SK-N-SH treated with all-trans-retinoic acid at 6 μM for 48 hours (cell line): ENCODE measurements at regions not wholly inside any gene's neighbourhood (a gene's known extent, or its start where the extent isn't known, plus 50 kb on each side); places are given as distances from the start of the nearest gene placed in this dataset.

Experiments
- ATAC-seq: fragments of 200-7000 bp; cut with Tn5 transposase; 3 replicates; pipeline ENCODE4 v1.9.1; 2020; ENCODE audit warnings: mild to moderate bottlenecking, moderate library complexity
- ARNTL ChIP-seq: fragments of 450-650 bp; formaldehyde crosslinking; IDR thresholded peaks from 2 replicates; pipeline ENCODE4 v1.5.0; 2020; ENCODE audit warnings: low read depth, mild to moderate bottlenecking, moderate library complexity, borderline replicate concordance
- BACH2 ChIP-seq: fragments of 250-450 bp; sonication (Bioruptor Pico); IDR thresholded peaks from 2 replicates; pipeline ENCODE4 v1.9.0; 2021; ENCODE audit warnings: mild to moderate bottlenecking, borderline replicate concordance
- CSDC2 ChIP-seq: fragments of 250-450 bp; sonication (Bioruptor Pico); IDR thresholded peaks from 2 replicates; pipeline ENCODE4 v1.5.0; 2020; ENCODE audit warnings: mild to moderate bottlenecking, moderate library complexity
- ESRRG ChIP-seq: fragments of 250-450 bp; sonication (Bioruptor Pico); IDR thresholded peaks from 2 replicates; pipeline ENCODE4 v1.6.1; 2021; ENCODE audit warnings: mild to moderate bottlenecking
- GLIS3 ChIP-seq: fragments of 250-450 bp; sonication (Bioruptor Pico); IDR thresholded peaks from 2 replicates; pipeline ENCODE4 v1.5.0; 2020; ENCODE audit warnings: mild to moderate bottlenecking, moderate library complexity
- ISL1 ChIP-seq: fragments of 250-450 bp; sonication (Bioruptor Pico); IDR thresholded peaks from 2 replicates; pipeline ENCODE4 v2.1.2; 2022; ENCODE audit warnings: mild to moderate bottlenecking, moderate library complexity
- OSR1 ChIP-seq: fragments of 250-450 bp; sonication (Bioruptor Pico); IDR thresholded peaks from 2 replicates; pipeline ENCODE4 v1.8.0; 2022; ENCODE audit warnings: moderate library complexity, mild to moderate bottlenecking, inconsistent platforms
- PPARA ChIP-seq: fragments of 250-450 bp; sonication (Bioruptor Pico); IDR thresholded peaks from 2 replicates; pipeline ENCODE4 v1.5.0; 2020; ENCODE audit warnings: mild to moderate bottlenecking, borderline replicate concordance
- RARB ChIP-seq: fragments of 250-450 bp; sonication (Bioruptor Pico); IDR thresholded peaks from 2 replicates; pipeline ENCODE4 v1.8.0; 2021; ENCODE audit warnings: mild to moderate bottlenecking, moderate library complexity
- SNAI2 ChIP-seq: fragments of 250-450 bp; sonication (Bioruptor Pico); IDR thresholded peaks from 2 replicates; pipeline ENCODE4 v1.5.0; 2020; ENCODE audit warnings: mild to moderate bottlenecking, moderate library complexity
- TCF4 ChIP-seq: fragments of 250-450 bp; sonication (Bioruptor Pico); IDR thresholded peaks from 2 replicates; pipeline ENCODE4 v1.8.0; 2021; ENCODE audit warnings: mild to moderate bottlenecking, moderate library complexity, borderline replicate concordance
- TOX ChIP-seq: fragments of 250-450 bp; sonication (Bioruptor Pico); IDR thresholded peaks from 2 replicates; pipeline ENCODE4 v1.8.0; 2021; ENCODE audit warnings: mild to moderate bottlenecking, moderate library complexity, borderline replicate concordance
- ZFP3 ChIP-seq: fragments of 250-450 bp; sonication (Bioruptor Pico); IDR thresholded peaks from 2 replicates; pipeline ENCODE4 v1.5.0; 2020; ENCODE audit warnings: mild to moderate bottlenecking, moderate library complexity
- ZFP30 ChIP-seq: fragments of 450-650 bp; formaldehyde crosslinking; IDR thresholded peaks from 2 replicates; pipeline ENCODE4 v1.5.0; 2022; ENCODE audit warnings: mild to moderate bottlenecking, moderate library complexity
- ZNF565 ChIP-seq: fragments of 450-650 bp; formaldehyde crosslinking; conservative IDR thresholded peaks from 2 replicates; pipeline ENCODE4 v1.5.0; 2020; ENCODE audit warnings: low read depth, mild to moderate bottlenecking, moderate library complexity
- ZNF70 ChIP-seq: fragments of 450-650 bp; formaldehyde crosslinking; IDR thresholded peaks from 2 replicates; pipeline ENCODE4 v1.5.0; 2020; ENCODE audit warnings: mild to moderate bottlenecking, moderate library complexity
- ZNF8 ChIP-seq: fragments of 450-650 bp; formaldehyde crosslinking; IDR thresholded peaks from 2 replicates; pipeline ENCODE4 v1.5.0; 2020; ENCODE audit warnings: mild to moderate bottlenecking, moderate library complexity
- TF ChIP-seq, protein P1 (sequence below): fragments of 250-450 bp; sonication (Bioruptor Pico); IDR thresholded peaks from 2 replicates; pipeline ENCODE4 v1.5.1; 2021; ENCODE audit warnings: mild to moderate bottlenecking, moderate library complexity
- TF ChIP-seq, protein P2 (sequence below): fragments of 250-450 bp; sonication (Bioruptor Pico); IDR thresholded peaks from 2 replicates; pipeline ENCODE4 v1.5.1; 2020; ENCODE audit warnings: low read depth, mild to moderate bottlenecking, moderate library complexity
- TF ChIP-seq, protein P3 (sequence below): fragments of 250-450 bp; sonication (Bioruptor Pico); IDR thresholded peaks from 2 replicates; pipeline ENCODE4 v1.5.0; 2020; ENCODE audit warnings: mild to moderate bottlenecking, moderate library complexity
- TF ChIP-seq, protein P4 (sequence below): fragments of 250-450 bp; sonication (Bioruptor Pico); IDR thresholded peaks from 2 replicates; pipeline ENCODE4 v1.8.0; 2021; ENCODE audit warnings: low read depth, mild to moderate bottlenecking, moderate library complexity, borderline replicate concordance

DNA sequence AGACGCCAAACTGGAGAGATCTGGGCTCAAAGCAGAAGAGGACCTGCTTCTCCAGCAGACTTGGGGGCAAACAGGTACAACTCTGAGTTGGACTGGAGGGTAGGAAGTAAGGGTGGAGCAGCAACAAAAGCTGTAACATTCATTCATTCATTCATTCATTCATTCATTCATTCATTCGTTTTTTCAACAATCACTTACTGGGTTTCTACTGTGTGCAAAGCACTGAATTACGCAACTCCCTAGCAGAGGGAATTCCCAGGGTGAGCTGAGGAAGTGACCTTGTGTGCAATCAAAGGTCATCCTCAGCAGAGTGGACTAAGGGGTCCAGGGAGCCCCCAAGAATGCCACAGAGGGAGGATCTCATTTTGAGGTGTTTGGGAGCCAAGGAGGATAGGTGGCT is 231.1 kb upstream of the SDK2 start:
- TF ChIP-seq, protein P1, sequence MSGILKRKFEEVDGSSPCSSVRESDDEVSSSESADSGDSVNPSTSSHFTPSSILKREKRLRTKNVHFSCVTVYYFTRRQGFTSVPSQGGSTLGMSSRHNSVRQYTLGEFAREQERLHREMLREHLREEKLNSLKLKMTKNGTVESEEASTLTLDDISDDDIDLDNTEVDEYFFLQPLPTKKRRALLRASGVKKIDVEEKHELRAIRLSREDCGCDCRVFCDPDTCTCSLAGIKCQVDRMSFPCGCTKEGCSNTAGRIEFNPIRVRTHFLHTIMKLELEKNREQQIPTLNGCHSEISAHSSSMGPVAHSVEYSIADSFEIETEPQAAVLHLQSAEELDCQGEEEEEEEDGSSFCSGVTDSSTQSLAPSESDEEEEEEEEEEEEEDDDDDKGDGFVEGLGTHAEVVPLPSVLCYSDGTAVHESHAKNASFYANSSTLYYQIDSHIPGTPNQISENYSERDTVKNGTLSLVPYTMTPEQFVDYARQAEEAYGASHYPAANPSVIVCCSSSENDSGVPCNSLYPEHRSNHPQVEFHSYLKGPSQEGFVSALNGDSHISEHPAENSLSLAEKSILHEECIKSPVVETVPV (CRISPR knock-in tag), result no peak
- TF ChIP-seq, protein P2, sequence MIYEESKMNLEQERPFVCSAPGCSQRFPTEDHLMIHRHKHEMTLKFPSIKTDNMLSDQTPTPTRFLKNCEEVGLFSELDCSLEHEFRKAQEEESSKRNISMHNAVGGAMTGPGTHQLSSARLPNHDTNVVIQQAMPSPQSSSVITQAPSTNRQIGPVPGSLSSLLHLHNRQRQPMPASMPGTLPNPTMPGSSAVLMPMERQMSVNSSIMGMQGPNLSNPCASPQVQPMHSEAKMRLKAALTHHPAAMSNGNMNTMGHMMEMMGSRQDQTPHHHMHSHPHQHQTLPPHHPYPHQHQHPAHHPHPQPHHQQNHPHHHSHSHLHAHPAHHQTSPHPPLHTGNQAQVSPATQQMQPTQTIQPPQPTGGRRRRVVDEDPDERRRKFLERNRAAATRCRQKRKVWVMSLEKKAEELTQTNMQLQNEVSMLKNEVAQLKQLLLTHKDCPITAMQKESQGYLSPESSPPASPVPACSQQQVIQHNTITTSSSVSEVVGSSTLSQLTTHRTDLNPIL (CRISPR knock-in tag), result no peak
- TF ChIP-seq ZNF70 (CRISPR knock-in tag), result no peak
- no peak for TF ChIP-seq ZNF8 (CRISPR knock-in tag)
- no peak for TF ChIP-seq ZNF565 (CRISPR knock-in tag)
- TF ChIP-seq TOX, result no peak
- no peak for TF ChIP-seq SNAI2 (CRISPR knock-in tag)
- TF ChIP-seq OSR1, result no peak
- no peak for TF ChIP-seq BACH2 (CRISPR knock-in tag)
- TF ChIP-seq, protein P3, sequence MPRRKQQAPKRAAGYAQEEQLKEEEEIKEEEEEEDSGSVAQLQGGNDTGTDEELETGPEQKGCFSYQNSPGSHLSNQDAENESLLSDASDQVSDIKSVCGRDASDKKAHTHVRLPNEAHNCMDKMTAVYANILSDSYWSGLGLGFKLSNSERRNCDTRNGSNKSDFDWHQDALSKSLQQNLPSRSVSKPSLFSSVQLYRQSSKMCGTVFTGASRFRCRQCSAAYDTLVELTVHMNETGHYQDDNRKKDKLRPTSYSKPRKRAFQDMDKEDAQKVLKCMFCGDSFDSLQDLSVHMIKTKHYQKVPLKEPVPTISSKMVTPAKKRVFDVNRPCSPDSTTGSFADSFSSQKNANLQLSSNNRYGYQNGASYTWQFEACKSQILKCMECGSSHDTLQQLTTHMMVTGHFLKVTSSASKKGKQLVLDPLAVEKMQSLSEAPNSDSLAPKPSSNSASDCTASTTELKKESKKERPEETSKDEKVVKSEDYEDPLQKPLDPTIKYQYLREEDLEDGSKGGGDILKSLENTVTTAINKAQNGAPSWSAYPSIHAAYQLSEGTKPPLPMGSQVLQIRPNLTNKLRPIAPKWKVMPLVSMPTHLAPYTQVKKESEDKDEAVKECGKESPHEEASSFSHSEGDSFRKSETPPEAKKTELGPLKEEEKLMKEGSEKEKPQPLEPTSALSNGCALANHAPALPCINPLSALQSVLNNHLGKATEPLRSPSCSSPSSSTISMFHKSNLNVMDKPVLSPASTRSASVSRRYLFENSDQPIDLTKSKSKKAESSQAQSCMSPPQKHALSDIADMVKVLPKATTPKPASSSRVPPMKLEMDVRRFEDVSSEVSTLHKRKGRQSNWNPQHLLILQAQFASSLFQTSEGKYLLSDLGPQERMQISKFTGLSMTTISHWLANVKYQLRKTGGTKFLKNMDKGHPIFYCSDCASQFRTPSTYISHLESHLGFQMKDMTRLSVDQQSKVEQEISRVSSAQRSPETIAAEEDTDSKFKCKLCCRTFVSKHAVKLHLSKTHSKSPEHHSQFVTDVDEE (CRISPR knock-in tag), result no peak
- no peak for ATAC-seq

DNA sequence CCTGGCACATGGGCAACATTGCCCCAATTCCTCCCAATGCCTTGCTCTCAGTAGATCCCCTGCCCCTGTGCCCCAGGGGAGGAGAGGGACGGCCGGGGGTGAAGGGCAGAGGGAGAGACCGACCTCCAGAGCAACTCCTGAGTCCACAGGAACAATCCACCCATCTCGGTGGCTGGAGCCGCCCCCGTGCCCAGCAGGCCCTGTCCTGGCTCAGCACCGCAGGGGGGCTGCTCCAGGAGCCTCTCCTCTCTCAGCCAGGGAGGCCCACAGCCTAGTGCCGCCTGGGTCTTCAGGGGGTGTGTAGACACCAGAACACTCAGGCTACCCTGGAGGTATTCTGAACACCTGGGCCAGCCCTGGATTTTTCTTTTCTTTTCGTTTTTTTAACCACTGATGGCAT is 233.7 kb upstream of the SDK2 start:
- TF ChIP-seq CSDC2 (CRISPR knock-in tag) (no peak), ESRRG (no peak), ARNTL (CRISPR knock-in tag) (no peak), ZNF8 (CRISPR knock-in tag) (no peak), ISL1 (CRISPR knock-in tag) (no peak), ZFP3 (CRISPR knock-in tag) (no peak), BACH2 (CRISPR knock-in tag) (no peak), TOX (no peak), TCF4 (no peak), GLIS3 (CRISPR knock-in tag) (no peak), PPARA (CRISPR knock-in tag) (no peak), ZFP30 (CRISPR knock-in tag) (no peak)
- TF ChIP-seq, protein P2 (CRISPR knock-in tag), result no peak
- TF ChIP-seq, protein P3 (CRISPR knock-in tag), result no peak
- TF ChIP-seq, protein P1 (CRISPR knock-in tag), result no peak
- no peak for ATAC-seq

DNA sequence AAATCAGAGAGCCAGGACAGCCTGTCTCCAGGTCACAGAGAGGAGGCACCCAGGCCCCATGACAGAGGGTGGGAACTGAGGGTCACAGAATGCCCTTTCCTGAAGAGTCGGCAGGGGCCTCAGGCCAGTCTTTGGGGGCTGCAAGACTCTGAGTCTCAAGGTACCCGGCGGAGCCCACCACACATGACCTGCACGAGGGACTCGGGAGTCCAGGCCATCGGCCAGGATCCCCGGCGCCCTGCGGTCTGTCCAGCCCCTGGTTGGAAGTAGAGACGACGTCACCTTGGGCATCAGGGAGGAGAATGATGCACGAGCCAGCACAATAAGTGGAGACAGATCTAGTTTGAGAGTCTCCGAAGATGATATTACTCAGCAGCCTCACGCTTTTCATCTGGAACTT is 234.7 kb upstream of the SDK2 start:
- TF ChIP-seq TCF4 (no peak), RARB (CRISPR knock-in tag) (no peak), PPARA (CRISPR knock-in tag) (no peak), ESRRG (no peak)
- TF ChIP-seq, protein P4, sequence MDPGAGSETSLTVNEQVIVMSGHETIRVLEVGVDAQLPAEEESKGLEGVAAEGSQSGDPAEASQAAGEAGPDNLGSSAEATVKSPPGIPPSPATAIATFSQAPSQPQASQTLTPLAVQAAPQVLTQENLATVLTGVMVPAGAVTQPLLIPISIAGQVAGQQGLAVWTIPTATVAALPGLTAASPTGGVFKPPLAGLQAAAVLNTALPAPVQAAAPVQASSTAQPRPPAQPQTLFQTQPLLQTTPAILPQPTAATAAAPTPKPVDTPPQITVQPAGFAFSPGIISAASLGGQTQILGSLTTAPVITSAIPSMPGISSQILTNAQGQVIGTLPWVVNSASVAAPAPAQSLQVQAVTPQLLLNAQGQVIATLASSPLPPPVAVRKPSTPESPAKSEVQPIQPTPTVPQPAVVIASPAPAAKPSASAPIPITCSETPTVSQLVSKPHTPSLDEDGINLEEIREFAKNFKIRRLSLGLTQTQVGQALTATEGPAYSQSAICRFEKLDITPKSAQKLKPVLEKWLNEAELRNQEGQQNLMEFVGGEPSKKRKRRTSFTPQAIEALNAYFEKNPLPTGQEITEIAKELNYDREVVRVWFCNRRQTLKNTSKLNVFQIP (CRISPR knock-in tag), result no peak
- no peak for ATAC-seq
